HG02938 (cell line): ENCODE measurements at regions not wholly inside any gene's neighbourhood (a gene's known extent, or its start where the extent isn't known, plus 50 kb on each side); places are given as distances from the start of the nearest gene placed in this dataset.
A peak's percentile ranks its signal among the peaks of the same experiment; 100 is the strongest.
"Not testable (repeated sequence)": the region's sequence is repeated elsewhere in the genome, so short reads cannot be mapped to it uniquely, and the experiment has no call there.

Experiments
- ATAC-seq: cut with Tn5 transposase; IDR thresholded peaks from one replicate; pipeline ENCODE4 v1.9.1; 2021; ENCODE audit warnings: mild to moderate bottlenecking, moderate library complexity; ENCODE audit not compliant: unreplicated experiment

GRCh38 chr4:155478336-155478835 lies 101.6 kb upstream of the MAP9 start:
- ATAC-seq, result no peak

GRCh38 chr4:155474758-155475157 lies 98.0 kb upstream of the MAP9 start:
- ATAC-seq, result no peak

GRCh38 chr4:155473420-155474095 lies 96.8 kb upstream of the MAP9 start:
- no peak for ATAC-seq

- no peak for ATAC-seq
These were observed 91.5 kb upstream of the MAP9 start for GRCh38 chr4:155468282-155468681.

GRCh38 chr4:155450676-155451075 lies 73.9 kb upstream of the MAP9 start:
- ATAC-seq, result no peak

- ATAC-seq, result no peak
These were observed 68.5 kb upstream of the MAP9 start for GRCh38 chr4:155445306-155445705.

GRCh38 chr4:155444721-155445120 lies 68.0 kb upstream of the MAP9 start:
- ATAC-seq, result no peak

GRCh38 chr4:155442267-155443105 lies 65.7 kb upstream of the MAP9 start:
- ATAC-seq, result peak; percentile 77

GRCh38 chr4:155441475-155441874 lies 64.7 kb upstream of the MAP9 start:
- ATAC-seq, result no peak

- not testable (repeated sequence) for ATAC-seq
These were observed 63.0 kb upstream of the MAP9 start for GRCh38 chr4:155439760-155440159.

- ATAC-seq, result no peak
These were observed 58.1 kb upstream of the MAP9 start for GRCh38 chr4:155434904-155435303.

GRCh38 chr4:155434366-155434765 lies 57.6 kb upstream of the MAP9 start:
- no peak for ATAC-seq

- ATAC-seq, result no peak
These were observed 57.0 kb upstream of the MAP9 start for GRCh38 chr4:155433636-155434360.

- ATAC-seq, result no peak
These were observed 54.4 kb upstream of the MAP9 start for GRCh38 chr4:155430895-155431795.

GRCh38 chr4:155428128-155428527 lies 51.4 kb upstream of the MAP9 start:
- no peak for ATAC-seq

- no peak for ATAC-seq
These were observed 50.2 kb upstream of the MAP9 start for GRCh38 chr4:155426953-155427352.
